PC-9 (cell line): ENCODE measurements at regions not wholly inside any gene's neighbourhood (a gene's known extent, or its start where the extent isn't known, plus 50 kb on each side); places are given as distances from the start of the nearest gene placed in this dataset.

Source experiments
- EZH2 ChIP-seq: fragments of 200-600 bp; sonication (generic); IDR thresholded peaks from 2 replicates; pipeline ENCODE4 v1.8.0; 2017; ENCODE audit warnings: antibody characterized with exemption, low read depth
- TF ChIP-seq, protein P1 (sequence below): fragments of 200-600 bp; sonication (generic); conservative IDR thresholded peaks from 2 replicates; pipeline ENCODE4 v1.6.1; 2017; ENCODE audit warnings: mixed run types, antibody characterized with exemption, mild to moderate bottlenecking, moderate library complexity

DNA sequence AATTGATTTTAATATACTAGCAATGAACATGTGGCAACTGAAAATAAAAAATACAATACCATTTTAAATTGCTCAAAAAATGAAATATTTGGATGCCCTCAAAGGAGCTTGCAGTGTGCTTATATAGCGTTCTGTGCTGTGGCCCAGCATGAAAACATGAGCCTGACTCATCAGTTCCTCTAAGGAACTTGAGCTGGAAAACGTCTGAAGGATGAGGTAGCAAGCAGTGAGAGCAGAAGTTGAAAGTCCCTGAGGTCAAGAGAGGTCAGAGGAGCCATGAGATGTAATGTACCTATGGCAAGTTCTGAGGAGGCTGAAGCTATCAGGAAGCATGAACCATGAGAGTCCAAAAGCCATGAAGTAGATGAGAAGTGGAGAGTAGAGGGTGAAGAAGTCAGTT is 59.7 kb downstream of the HMGB3 start:
- TF ChIP-seq, protein P1, sequence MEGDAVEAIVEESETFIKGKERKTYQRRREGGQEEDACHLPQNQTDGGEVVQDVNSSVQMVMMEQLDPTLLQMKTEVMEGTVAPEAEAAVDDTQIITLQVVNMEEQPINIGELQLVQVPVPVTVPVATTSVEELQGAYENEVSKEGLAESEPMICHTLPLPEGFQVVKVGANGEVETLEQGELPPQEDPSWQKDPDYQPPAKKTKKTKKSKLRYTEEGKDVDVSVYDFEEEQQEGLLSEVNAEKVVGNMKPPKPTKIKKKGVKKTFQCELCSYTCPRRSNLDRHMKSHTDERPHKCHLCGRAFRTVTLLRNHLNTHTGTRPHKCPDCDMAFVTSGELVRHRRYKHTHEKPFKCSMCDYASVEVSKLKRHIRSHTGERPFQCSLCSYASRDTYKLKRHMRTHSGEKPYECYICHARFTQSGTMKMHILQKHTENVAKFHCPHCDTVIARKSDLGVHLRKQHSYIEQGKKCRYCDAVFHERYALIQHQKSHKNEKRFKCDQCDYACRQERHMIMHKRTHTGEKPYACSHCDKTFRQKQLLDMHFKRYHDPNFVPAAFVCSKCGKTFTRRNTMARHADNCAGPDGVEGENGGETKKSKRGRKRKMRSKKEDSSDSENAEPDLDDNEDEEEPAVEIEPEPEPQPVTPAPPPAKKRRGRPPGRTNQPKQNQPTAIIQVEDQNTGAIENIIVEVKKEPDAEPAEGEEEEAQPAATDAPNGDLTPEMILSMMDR, result no peak
- TF ChIP-seq EZH2, result no peak
